ENCODE measurements at regions not wholly inside any gene's neighbourhood (a gene's known extent, or its start where the extent isn't known, plus 50 kb on each side); places are given as distances from the start of the nearest gene placed in this dataset.
"Not testable (repeated sequence)": the region's sequence is repeated elsewhere in the genome, so short reads cannot be mapped to it uniquely, and the experiment has no call there.

GRCh38 chr3:82739390-82739789, 977.9 kb upstream of the GBE1 start:
- DNase-seq, result no peak

- no peak for DNase-seq
Measured at GRCh38 chr3:82736696-82737277, 975.3 kb upstream of the GBE1 start.

- no peak for DNase-seq
Measured at GRCh38 chr3:82715091-82715856, 953.8 kb upstream of the GBE1 start.

- DNase-seq, result no peak
Measured at GRCh38 chr3:82707035-82707434, 945.6 kb upstream of the GBE1 start.

- DNase-seq, result no peak
Measured at GRCh38 chr3:82685761-82686160, 924.3 kb upstream of the GBE1 start.

- no peak for DNase-seq
Measured at GRCh38 chr3:82676356-82677026, 915.0 kb upstream of the GBE1 start.

- no peak for DNase-seq
Measured at GRCh38 chr3:82672966-82673365, 911.5 kb upstream of the GBE1 start.

- DNase-seq, result no peak
Measured at GRCh38 chr3:82671466-82671865, 910.0 kb upstream of the GBE1 start.

GRCh38 chr3:82654708-82655107, 893.3 kb upstream of the GBE1 start:
- no peak for DNase-seq

- no peak for DNase-seq
Measured at GRCh38 chr3:82643948-82644347, 882.5 kb upstream of the GBE1 start.

- DNase-seq, result no peak
Measured at GRCh38 chr3:82641701-82642100, 880.3 kb upstream of the GBE1 start.

GRCh38 chr3:82640254-82640653, 878.8 kb upstream of the GBE1 start:
- DNase-seq, result no peak

- DNase-seq, result no peak
Measured at GRCh38 chr3:82637574-82637973, 876.1 kb upstream of the GBE1 start.

- peak; percentile 46 for DNase-seq
Measured at GRCh38 chr3:82636177-82636576, 874.7 kb upstream of the GBE1 start.

GRCh38 chr3:82633319-82633718, 871.9 kb upstream of the GBE1 start:
- DNase-seq, result no peak

GRCh38 chr3:82629937-82630336, 868.5 kb upstream of the GBE1 start:
- DNase-seq, result no peak

GRCh38 chr3:82628385-82629014, 867.1 kb upstream of the GBE1 start:
- DNase-seq, result peak; percentile 12

GRCh38 chr3:82627733-82628132, 866.3 kb upstream of the GBE1 start:
- DNase-seq, result peak; percentile 66

GRCh38 chr3:82620744-82621143, 859.3 kb upstream of the GBE1 start:
- DNase-seq, result not testable (repeated sequence)

GRCh38 chr3:82618594-82618993, 857.1 kb upstream of the GBE1 start:
- DNase-seq, result no peak

- no peak for DNase-seq
Measured at GRCh38 chr3:82610236-82610635, 848.8 kb upstream of the GBE1 start.

GRCh38 chr3:82607391-82607790, 845.9 kb upstream of the GBE1 start:
- DNase-seq, result no peak

- no peak for DNase-seq
Measured at GRCh38 chr3:82596805-82597204, 835.4 kb upstream of the GBE1 start.

GRCh38 chr3:82595530-82595929, 834.1 kb upstream of the GBE1 start:
- DNase-seq, result no peak

Measured in SHP77 treated with DMSO at 0.1 percent for 48 hours (cell line).